Subcutaneous abdominal adipose tissue (tissue), 5 donors: ENCODE measurements at regions not wholly inside any gene's neighbourhood (a gene's known extent, or its start where the extent isn't known, plus 50 kb on each side); places are given as distances from the start of the nearest gene placed in this dataset.

Experiments
- H3K27ac ChIP-seq: one replicate; pipeline ENCODE4 v1.7.0; 2013; ENCODE audit warnings: low read depth, mild to moderate bottlenecking, inconsistent platforms, low read length, moderate library complexity
- H3K27me3 ChIP-seq, 5 donors: one replicate each; pipeline ENCODE4 v1.7.0; 2013; ENCODE audit warnings: low read length in 5 of 5, inconsistent platforms in 1 of 5; ENCODE audit not compliant: control insufficient read depth in 5 of 5, insufficient read depth in 4 of 5
- H3K36me3 ChIP-seq, 5 donors: one replicate each; pipeline ENCODE4 v1.7.0; 2013; ENCODE audit warnings: low read length in 5 of 5; ENCODE audit not compliant: control insufficient read depth in 5 of 5, insufficient read depth in 5 of 5
- H3K4me1 ChIP-seq, 5 donors: one replicate each; pipeline ENCODE4 v1.7.0; 2013; ENCODE audit warnings: low read length in 5 of 5, mild to moderate bottlenecking in 3 of 5, moderate library complexity in 1 of 5; ENCODE audit not compliant: control insufficient read depth in 5 of 5, insufficient read depth in 5 of 5
- H3K4me3 ChIP-seq, 5 donors: one replicate each; pipeline ENCODE4 v1.7.0; 2013; ENCODE audit warnings: low read length in 5 of 5, low read depth in 1 of 5
- H3K9ac ChIP-seq, 5 donors: one replicate each; pipeline ENCODE4 v1.7.0; 2013; ENCODE audit warnings: low read length in 5 of 5, mild to moderate bottlenecking in 4 of 5, moderate library complexity in 3 of 5
- H3K9me3 ChIP-seq, 5 donors: one replicate each; pipeline ENCODE4 v1.7.0; 2013; ENCODE audit warnings: low read length in 5 of 5; ENCODE audit not compliant: control insufficient read depth in 5 of 5
- donor health status: healthy.
- donor health status: healthy.
- donor health status: healthy.
- donor health status: healthy.
- donor health status: healthy.

GRCh38 chr13:26456650-26457049 lies 100.8 kb upstream of the WASF3 start:
- no peaks in the 10 kb centered on the region for H3K9me3 ChIP-seq
- H3K4me3 ChIP-seq: no peak overlapping the region
- no peaks in the 10 kb centered on the region for H3K27me3 ChIP-seq
- no peak overlapping the region for H3K9ac ChIP-seq
- no peaks in the 10 kb centered on the region for H3K36me3 ChIP-seq
- H3K27ac ChIP-seq: no peak overlapping the region
- peaks cover 0 to 6% (median 0%) of the 10 kb centered on the region in 5 donors for H3K4me1 ChIP-seq

GRCh38 chr13:26457212-26457611 lies 100.3 kb upstream of the WASF3 start:
- no peak overlapping the region for H3K4me3 ChIP-seq
- H3K27ac ChIP-seq: no peak overlapping the region
- no peaks in the 10 kb centered on the region for H3K9me3 ChIP-seq
- H3K36me3 ChIP-seq: no peaks in the 10 kb centered on the region
- H3K27me3 ChIP-seq: no peaks in the 10 kb centered on the region
- H3K4me1 ChIP-seq: peaks cover 0 to 6% (median 0%) of the 10 kb centered on the region in 5 donors
- no peak overlapping the region for H3K9ac ChIP-seq

GRCh38 chr13:26458196-26458749 lies 99.2 kb upstream of the WASF3 start:
- H3K9me3 ChIP-seq: no peaks in the 10 kb centered on the region
- no peak overlapping the region for H3K27ac ChIP-seq
- H3K27me3 ChIP-seq: no peaks in the 10 kb centered on the region
- peaks cover 0 to 6% (median 0%) of the 10 kb centered on the region in 5 donors for H3K4me1 ChIP-seq
- no peaks in the 10 kb centered on the region for H3K36me3 ChIP-seq
- H3K4me3 ChIP-seq: no peak overlapping the region
- no peak overlapping the region for H3K9ac ChIP-seq

- H3K9ac ChIP-seq: no peak overlapping the region
- no peak overlapping the region for H3K4me3 ChIP-seq
- no peaks in the 10 kb centered on the region for H3K9me3 ChIP-seq
- H3K27me3 ChIP-seq: peaks cover 0 to under 1% (median 0%) of the 10 kb centered on the region in 5 donors
- peaks cover 0 to 6% (median 0%) of the 10 kb centered on the region in 5 donors for H3K4me1 ChIP-seq
- H3K36me3 ChIP-seq: no peaks in the 10 kb centered on the region
- no peak overlapping the region for H3K27ac ChIP-seq
Measured at GRCh38 chr13:26459276-26460131, 98.0 kb upstream of the WASF3 start.

GRCh38 chr13:26460648-26461047 lies 96.8 kb upstream of the WASF3 start:
- H3K36me3 ChIP-seq: no peaks in the 10 kb centered on the region
- no peak overlapping the region for H3K27ac ChIP-seq
- H3K9ac ChIP-seq: no peak overlapping the region
- H3K27me3 ChIP-seq: peaks cover 0 to 2% (median 0%) of the 10 kb centered on the region in 5 donors
- no peak overlapping the region for H3K4me3 ChIP-seq
- H3K4me1 ChIP-seq: peaks cover 0 to 6% (median 4%) of the 10 kb centered on the region in 5 donors
- no peaks in the 10 kb centered on the region for H3K9me3 ChIP-seq

GRCh38 chr13:26463296-26463695 lies 94.2 kb upstream of the WASF3 start:
- Histone ChIP-seq H3K36me3 (no peaks in the 10 kb centered on the region), H3K4me3 (no peak overlapping the region), H3K27me3 (peaks cover 0 to 5% (median 0%) of the 10 kb centered on the region in 5 donors), H3K9me3 (no peaks in the 10 kb centered on the region), H3K27ac (no peak overlapping the region), H3K4me1 (peaks cover 0 to 9% (median 0%) of the 10 kb centered on the region in 5 donors), H3K9ac (no peak overlapping the region)

GRCh38 chr13:26463848-26464247 lies 93.6 kb upstream of the WASF3 start:
- Histone ChIP-seq H3K9me3 (no peaks in the 10 kb centered on the region), H3K9ac (no peak overlapping the region), H3K4me3 (no peak overlapping the region), H3K36me3 (no peaks in the 10 kb centered on the region), H3K27ac (no peak overlapping the region), H3K27me3 (peaks cover 0 to 5% (median 0%) of the 10 kb centered on the region in 5 donors), H3K4me1 (peaks cover 0 to 11% (median 0%) of the 10 kb centered on the region in 5 donors)

GRCh38 chr13:26465514-26465913 lies 92.0 kb upstream of the WASF3 start:
- Histone ChIP-seq H3K9me3 (no peaks in the 10 kb centered on the region), H3K27me3 (peaks cover 0 to 5% (median 0%) of the 10 kb centered on the region in 5 donors), H3K4me3 (no peak overlapping the region), H3K9ac (no peak overlapping the region), H3K4me1 (peaks cover 0 to 11% (median 0%) of the 10 kb centered on the region in 5 donors), H3K36me3 (no peaks in the 10 kb centered on the region), H3K27ac (no peak overlapping the region)

- Histone ChIP-seq H3K4me1 (peaks cover 0 to 11% (median 0%) of the 10 kb centered on the region in 5 donors), H3K9ac (no peak overlapping the region), H3K27ac (no peak overlapping the region), H3K9me3 (no peaks in the 10 kb centered on the region), H3K4me3 (no peak overlapping the region), H3K36me3 (no peaks in the 10 kb centered on the region), H3K27me3 (peaks cover 0 to 5% (median 0%) of the 10 kb centered on the region in 5 donors)
Measured at GRCh38 chr13:26465954-26466353, 91.5 kb upstream of the WASF3 start.

GRCh38 chr13:26468265-26468801 lies 89.2 kb upstream of the WASF3 start:
- no peaks in the 10 kb centered on the region for H3K9me3 ChIP-seq
- peaks cover 0 to 5% (median 0%) of the 10 kb centered on the region in 5 donors for H3K27me3 ChIP-seq
- no peaks in the 10 kb centered on the region for H3K36me3 ChIP-seq
- peaks cover 0 to 11% (median 0%) of the 10 kb centered on the region in 5 donors for H3K4me1 ChIP-seq
- no peak overlapping the region for H3K9ac ChIP-seq
- H3K27ac ChIP-seq: no peak overlapping the region
- no peak overlapping the region for H3K4me3 ChIP-seq
